Tibial nerve (tissue), 4 donors: ENCODE measurements at regions not wholly inside any gene's neighbourhood (a gene's known extent, or its start where the extent isn't known, plus 50 kb on each side); places are given as distances from the start of the nearest gene placed in this dataset.

ENCODE experiments used
- DNase-seq, 2 donors: peaks; one replicate each; pipeline ENCODE4 v3.0.0-alpha.2; 2019; ENCODE audit warnings: low spot score in 2 of 2
- H3K27ac ChIP-seq, 4 donors: fragments of 200-600 bp; sonication (generic) in 3 of 4; one replicate each; pipeline ENCODE4 v1.5.1; 2017 to 2019; ENCODE audit warnings: mild to moderate bottlenecking in 1 of 4
- H3K27me3 ChIP-seq, 2 donors: fragments of 200-600 bp; sonication (generic) in 1 of 2; one replicate each; pipeline versions ENCODE4 v1.5.1 to v1.6.0; 2017 to 2019
- H3K36me3 ChIP-seq, 3 donors: fragments of 200-600 bp; sonication (generic); one replicate each; pipeline ENCODE4 v1.5.1; 2018 to 2019
- H3K4me1 ChIP-seq, 4 donors: fragments of 200-600 bp; sonication (generic) in 3 of 4; one replicate each; pipeline ENCODE4 v1.5.1; 2017 to 2019
- H3K4me3 ChIP-seq, 4 donors: fragments of 200-600 bp; sonication (generic) in 3 of 4; one replicate each; pipeline ENCODE4 v1.5.1; 2017 to 2019; ENCODE audit warnings: mild to moderate bottlenecking in 1 of 4, moderate library complexity in 1 of 4
- H3K9me3 ChIP-seq, 4 donors: fragments of 200-600 bp; sonication (generic) in 3 of 4; one replicate each; pipeline ENCODE4 v1.5.1; 2017 to 2019
- EP300 ChIP-seq, 2 donors: sonication (generic); formaldehyde crosslinking; IDR thresholded peaks; one replicate each; pipeline ENCODE4 v1.6.1; 2017; ENCODE audit warnings: antibody characterized with exemption in 2 of 2, mild to moderate bottlenecking in 1 of 2
- POLR2A ChIP-seq, 2 donors: fragments of 450-650 bp; IDR thresholded peaks; one replicate each; pipeline ENCODE4 v1.6.1; 2017; ENCODE audit warnings: antibody characterized with exemption in 2 of 2, mild to moderate bottlenecking in 2 of 2, moderate library complexity in 2 of 2
- WGBS, 2 donors: methylation state at CpG; one replicate each; pipeline ENCODE4 v1.1.5; 2018; 5-methylcytosine and 5-hydroxymethylcytosine counted together
- TF ChIP-seq, protein P1 (sequence below), 5 experiments: fragments of 200-600 bp in 3 of 5; fragments of 450-650 bp in 2 of 5; sonication (generic) in 3 of 5; IDR thresholded peaks; one replicate each; pipeline ENCODE4 v1.5.1; 2016 to 2019; ENCODE audit warnings: antibody characterized with exemption in 5 of 5, mild to moderate bottlenecking in 3 of 5, moderate library complexity in 2 of 5

DNA sequence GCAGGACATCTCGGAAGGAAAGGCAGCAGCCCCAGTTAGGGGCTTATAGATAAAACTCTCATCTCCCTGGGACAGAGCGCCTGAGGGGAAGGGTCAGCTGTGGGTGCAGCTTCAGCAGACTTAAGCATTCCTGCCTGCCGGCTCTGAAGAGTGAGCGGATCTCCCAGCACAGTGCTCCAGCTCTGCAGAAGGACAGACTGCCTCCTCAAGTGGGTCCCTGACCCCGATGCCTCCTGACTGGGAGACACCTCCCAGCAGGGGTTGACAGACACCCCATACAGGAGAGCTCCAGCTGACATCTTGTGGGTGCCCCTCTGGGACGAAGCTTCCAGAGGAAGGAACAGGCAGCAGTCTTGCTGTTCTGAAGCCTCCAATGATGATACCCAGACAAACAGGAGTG, 117.1 kb upstream of the POT1 start:
- Histone ChIP-seq H3K36me3 (no peaks in the 10 kb centered on the region), H3K4me3 (no peak overlapping the region), H3K9me3 (no peaks in the 10 kb centered on the region), H3K27me3 (no peaks in the 10 kb centered on the region), H3K4me1 (no peaks in the 10 kb centered on the region), H3K27ac (no peak overlapping the region)
- no peak for DNase-seq
- WGBS, 2 donors: 90 to 94% methylated on average over 6 of the region's 6 CpGs
- TF ChIP-seq EP300 (IDR thresholded peaks at IDR 0.05) (no peak), POLR2A (IDR thresholded peaks at IDR 0.05) (no peak)
- TF ChIP-seq, protein P1, sequence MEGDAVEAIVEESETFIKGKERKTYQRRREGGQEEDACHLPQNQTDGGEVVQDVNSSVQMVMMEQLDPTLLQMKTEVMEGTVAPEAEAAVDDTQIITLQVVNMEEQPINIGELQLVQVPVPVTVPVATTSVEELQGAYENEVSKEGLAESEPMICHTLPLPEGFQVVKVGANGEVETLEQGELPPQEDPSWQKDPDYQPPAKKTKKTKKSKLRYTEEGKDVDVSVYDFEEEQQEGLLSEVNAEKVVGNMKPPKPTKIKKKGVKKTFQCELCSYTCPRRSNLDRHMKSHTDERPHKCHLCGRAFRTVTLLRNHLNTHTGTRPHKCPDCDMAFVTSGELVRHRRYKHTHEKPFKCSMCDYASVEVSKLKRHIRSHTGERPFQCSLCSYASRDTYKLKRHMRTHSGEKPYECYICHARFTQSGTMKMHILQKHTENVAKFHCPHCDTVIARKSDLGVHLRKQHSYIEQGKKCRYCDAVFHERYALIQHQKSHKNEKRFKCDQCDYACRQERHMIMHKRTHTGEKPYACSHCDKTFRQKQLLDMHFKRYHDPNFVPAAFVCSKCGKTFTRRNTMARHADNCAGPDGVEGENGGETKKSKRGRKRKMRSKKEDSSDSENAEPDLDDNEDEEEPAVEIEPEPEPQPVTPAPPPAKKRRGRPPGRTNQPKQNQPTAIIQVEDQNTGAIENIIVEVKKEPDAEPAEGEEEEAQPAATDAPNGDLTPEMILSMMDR (IDR thresholded peaks at IDR 0.05): no peak

DNA sequence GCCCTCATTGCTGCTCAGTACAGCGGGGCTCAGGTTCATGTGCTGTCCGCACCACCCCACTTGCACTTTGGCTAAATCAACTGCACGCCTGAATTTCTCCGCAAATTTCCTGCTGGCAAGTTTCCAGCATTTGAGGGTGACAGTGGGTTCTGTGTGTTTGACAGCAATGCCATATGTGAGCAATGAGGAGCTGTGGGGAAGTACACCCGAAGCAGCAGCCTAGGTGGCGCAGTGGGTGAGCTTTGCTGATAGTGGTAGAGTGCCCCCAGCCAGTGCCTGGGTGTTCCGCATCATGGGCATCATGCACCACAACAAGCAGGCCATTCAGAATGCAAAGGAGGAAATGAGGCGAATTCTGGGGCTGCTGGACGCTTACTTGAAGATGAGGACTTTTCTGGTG, 103.9 kb upstream of the POT1 start:
- Histone ChIP-seq H3K27me3 (no peaks in the 10 kb centered on the region), H3K4me3 (no peak overlapping the region), H3K36me3 (no peaks in the 10 kb centered on the region), H3K4me1 (no peaks in the 10 kb centered on the region), H3K27ac (no peak overlapping the region), H3K9me3 (no peaks in the 10 kb centered on the region)
- 71 to 73% methylated on average over 9 of the region's 9 CpGs for WGBS, 2 donors
- no peak for DNase-seq
- TF ChIP-seq EP300 (IDR thresholded peaks at IDR 0.05): no peak
- TF ChIP-seq POLR2A (IDR thresholded peaks at IDR 0.05): no peak
- TF ChIP-seq, protein P1 (IDR thresholded peaks at IDR 0.05): no peak

DNA sequence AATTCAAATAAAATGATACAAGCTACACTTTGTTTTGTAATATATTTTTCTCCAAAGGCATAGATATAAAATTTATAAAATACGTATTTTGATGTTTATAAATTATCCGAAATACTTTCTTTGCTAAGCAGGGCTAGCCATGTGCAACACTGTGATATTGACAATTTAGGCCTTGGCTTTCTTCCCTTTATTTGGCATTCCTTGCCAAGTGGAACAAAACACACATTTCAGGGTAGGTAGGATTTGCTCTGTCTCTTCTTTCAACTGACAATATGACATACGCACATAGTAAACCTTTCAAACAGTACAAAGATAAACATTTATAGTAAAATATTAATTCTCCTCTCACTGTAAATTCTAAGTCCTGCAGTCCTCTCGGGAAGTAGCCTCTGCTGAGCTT, 103.3 kb upstream of the POT1 start:
- Histone ChIP-seq H3K4me1 (no peaks in the 10 kb centered on the region), H3K27me3 (no peaks in the 10 kb centered on the region), H3K9me3 (no peaks in the 10 kb centered on the region), H3K27ac (no peak overlapping the region), H3K4me3 (no peak overlapping the region), H3K36me3 (no peaks in the 10 kb centered on the region)
- TF ChIP-seq EP300 (IDR thresholded peaks at IDR 0.05) (no peak), POLR2A (IDR thresholded peaks at IDR 0.05) (no peak)
- TF ChIP-seq, protein P1 (IDR thresholded peaks at IDR 0.05): no peak
- no peak for DNase-seq
- WGBS, 2 donors: 44 to 87% methylated on average over 4 of the region's 4 CpGs

DNA sequence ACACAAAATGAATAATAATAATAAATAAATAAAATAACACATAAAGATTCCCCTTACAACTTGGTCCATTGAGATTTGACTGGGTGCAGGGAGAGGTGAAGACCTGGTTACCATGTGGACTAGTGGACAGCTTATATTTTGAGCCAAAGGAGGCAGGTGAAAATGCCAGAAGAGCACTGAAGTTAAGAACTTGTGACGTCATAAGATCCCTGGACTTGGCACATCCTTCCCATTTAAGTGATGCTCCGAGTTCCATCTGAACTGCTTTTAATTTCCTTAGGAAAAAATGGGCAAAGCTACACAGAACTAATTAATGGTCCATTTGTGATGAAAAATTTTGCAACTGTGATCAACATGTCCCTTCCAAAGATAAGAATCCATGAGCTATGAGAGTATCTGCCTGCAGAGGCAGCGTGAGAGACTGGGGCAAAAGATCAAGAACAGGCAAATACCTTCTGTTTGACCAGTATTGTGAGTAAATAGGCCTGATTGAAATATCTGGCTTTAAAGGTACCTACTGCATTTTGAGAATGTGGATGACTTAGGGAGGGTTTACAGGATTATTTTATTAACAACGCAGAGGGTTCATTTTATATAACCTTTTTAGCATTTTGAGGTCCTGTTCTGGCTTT, 101.2 kb upstream of the POT1 start:
- 81 to 92% methylated on average over 4 of the region's 4 CpGs for WGBS, 2 donors
- TF ChIP-seq EP300 (IDR thresholded peaks at IDR 0.05): no peak
- no peak for TF ChIP-seq POLR2A (IDR thresholded peaks at IDR 0.05)
- TF ChIP-seq, protein P1 (IDR thresholded peaks at IDR 0.05): no peak
- no peaks in the 10 kb centered on the region for H3K36me3 ChIP-seq
- no peak for DNase-seq
- H3K9me3 ChIP-seq: no peaks in the 10 kb centered on the region
- no peak overlapping the region for H3K4me3 ChIP-seq
- H3K27ac ChIP-seq: no peak overlapping the region
- no peaks in the 10 kb centered on the region for H3K4me1 ChIP-seq
- no peaks in the 10 kb centered on the region for H3K27me3 ChIP-seq

DNA sequence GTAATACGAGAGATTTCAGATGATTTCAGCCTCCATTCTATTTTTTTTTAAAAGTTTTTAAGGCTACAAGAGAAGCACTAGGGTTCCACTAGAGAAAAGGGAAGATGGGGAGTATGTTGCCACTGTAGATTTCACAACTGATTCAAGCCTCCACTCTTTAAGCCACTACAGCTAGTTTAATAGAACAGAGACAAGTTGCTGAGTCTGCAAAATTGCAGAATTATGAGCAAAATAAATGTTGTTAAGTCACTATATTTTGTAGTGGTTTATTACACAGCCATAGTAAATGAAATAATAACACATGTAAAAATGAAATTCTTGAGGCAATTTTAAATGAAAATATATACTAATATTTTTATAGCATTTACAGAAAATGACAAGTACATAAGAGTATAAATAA, 96.0 kb upstream of the POT1 start:
- TF ChIP-seq, protein P1 (IDR thresholded peaks at IDR 0.05): no peak
- TF ChIP-seq POLR2A (IDR thresholded peaks at IDR 0.05): no peak
- no peak for TF ChIP-seq EP300 (IDR thresholded peaks at IDR 0.05)
- WGBS, 2 donors: 86 to 91% methylated on average over 1 of the region's 1 CpG

More for the DNA sequence above, 96.0 kb upstream of the POT1 start:
- no peak overlapping the region for H3K4me3 ChIP-seq
- no peak overlapping the region for H3K27ac ChIP-seq
- no peaks in the 10 kb centered on the region for H3K27me3 ChIP-seq
- H3K36me3 ChIP-seq: no peaks in the 10 kb centered on the region
- DNase-seq: no peak
- no peaks in the 10 kb centered on the region for H3K4me1 ChIP-seq
- H3K9me3 ChIP-seq: no peaks in the 10 kb centered on the region
